ENCODE measurements at regions not wholly inside any gene's neighbourhood (a gene's known extent, or its start where the extent isn't known, plus 50 kb on each side); places are given as distances from the start of the nearest gene placed in this dataset.

- Histone ChIP-seq H3K9me3 (ENCODE audit: insufficient read depth, low read depth, low read length) (no peaks in the 10 kb centered on the region), H3K27me3 (ENCODE audit: insufficient read depth, low read length, poor library complexity, severe bottlenecking) (no peaks in the 10 kb centered on the region), H3K4me1 (ENCODE audit: insufficient read depth, low read length, poor library complexity, severe bottlenecking) (no peaks in the 10 kb centered on the region), H3K9me2 (replicated peaks; ENCODE audit: low read depth, low read length) (no peaks in the 10 kb centered on the region), H3F3A (ENCODE audit: low read depth) (no peaks in the 10 kb centered on the region), H4K20me1 (ENCODE audit: insufficient read depth, low read length, poor library complexity, severe bottlenecking) (no peaks in the 10 kb centered on the region), H3K4me3 (ENCODE audit: low read length, poor library complexity, severe bottlenecking) (no peak overlapping the region), H3K36me3 (ENCODE audit: insufficient read depth, low read length) (no peaks in the 10 kb centered on the region), H3K79me2 (ENCODE audit: insufficient read depth, low read length) (no peaks in the 10 kb centered on the region), H3K4me2 (ENCODE audit: low read depth, low read length, poor library complexity, severe bottlenecking) (no peak overlapping the region), H2AFZ (ENCODE audit: low read length) (no peak overlapping the region), H3K9ac (ENCODE audit: low read depth, low read length, poor library complexity, severe bottlenecking) (no peak overlapping the region)
- TF ChIP-seq CTCF (conservative IDR thresholded peaks at IDR 0.05; ENCODE audit: low read length): no peak
- no peak for TF ChIP-seq EZH2phosphoT487 (IDR thresholded peaks at IDR 0.05; ENCODE audit: borderline replicate concordance)
Observed at GRCh38 chr5:3142261-3143027, 391.0 kb upstream of the IRX2 start.

- H3K4me3 ChIP-seq (ENCODE audit: low read length, poor library complexity, severe bottlenecking): no peak overlapping the region
- no peak overlapping the region for H2AFZ ChIP-seq (ENCODE audit: low read length)
- H3K27me3 ChIP-seq (ENCODE audit: insufficient read depth, low read length, poor library complexity, severe bottlenecking): no peaks in the 10 kb centered on the region
- no peak overlapping the region for H3K9ac ChIP-seq (ENCODE audit: low read depth, low read length, poor library complexity, severe bottlenecking)
- H3K4me1 ChIP-seq (ENCODE audit: insufficient read depth, low read length, poor library complexity, severe bottlenecking): no peaks in the 10 kb centered on the region
- peaks cover 3% of the 10 kb centered on the region; the same call in 1 of the 2 replicates for H3K9me3 ChIP-seq (ENCODE audit: insufficient read depth, low read depth, low read length)
- TF ChIP-seq EZH2phosphoT487 (IDR thresholded peaks at IDR 0.05; ENCODE audit: borderline replicate concordance): no peak
- TF ChIP-seq CTCF (conservative IDR thresholded peaks at IDR 0.05; ENCODE audit: low read length): no peak
- no peaks in the 10 kb centered on the region for H3K36me3 ChIP-seq (ENCODE audit: insufficient read depth, low read length)
- H3K79me2 ChIP-seq (ENCODE audit: insufficient read depth, low read length): no peaks in the 10 kb centered on the region
- no peak overlapping the region for H3K4me2 ChIP-seq (ENCODE audit: low read depth, low read length, poor library complexity, severe bottlenecking)
- H3K9me2 ChIP-seq (replicated peaks; ENCODE audit: low read depth, low read length): no peaks in the 10 kb centered on the region
- H4K20me1 ChIP-seq (ENCODE audit: insufficient read depth, low read length, poor library complexity, severe bottlenecking): no peaks in the 10 kb centered on the region
- no peaks in the 10 kb centered on the region for H3F3A ChIP-seq (ENCODE audit: low read depth)
Observed at GRCh38 chr5:3140117-3140516, 388.6 kb upstream of the IRX2 start.

- Histone ChIP-seq H2AFZ (ENCODE audit: low read length) (no peak overlapping the region), H3K9me2 (replicated peaks; ENCODE audit: low read depth, low read length) (no peaks in the 10 kb centered on the region), H3K9ac (ENCODE audit: low read depth, low read length, poor library complexity, severe bottlenecking) (no peak overlapping the region), H3K27me3 (ENCODE audit: insufficient read depth, low read length, poor library complexity, severe bottlenecking) (no peaks in the 10 kb centered on the region), H3K4me1 (ENCODE audit: insufficient read depth, low read length, poor library complexity, severe bottlenecking) (no peaks in the 10 kb centered on the region), H4K20me1 (ENCODE audit: insufficient read depth, low read length, poor library complexity, severe bottlenecking) (no peaks in the 10 kb centered on the region), H3K79me2 (ENCODE audit: insufficient read depth, low read length) (no peaks in the 10 kb centered on the region), H3K36me3 (ENCODE audit: insufficient read depth, low read length) (no peaks in the 10 kb centered on the region), H3K4me2 (ENCODE audit: low read depth, low read length, poor library complexity, severe bottlenecking) (no peak overlapping the region), H3K9me3 (ENCODE audit: insufficient read depth, low read depth, low read length) (peaks cover 6% of the 10 kb centered on the region; the same call in 1 of the 2 replicates), H3F3A (ENCODE audit: low read depth) (no peaks in the 10 kb centered on the region), H3K4me3 (ENCODE audit: low read length, poor library complexity, severe bottlenecking) (no peak overlapping the region)
- TF ChIP-seq CTCF (conservative IDR thresholded peaks at IDR 0.05; ENCODE audit: low read length) (no peak), EZH2phosphoT487 (IDR thresholded peaks at IDR 0.05; ENCODE audit: borderline replicate concordance) (no peak)
Observed at GRCh38 chr5:3139499-3139931, 388.0 kb upstream of the IRX2 start.

All from Loucy (cell line).